ENCODE measurements at regions not wholly inside any gene's neighbourhood (a gene's known extent, or its start where the extent isn't known, plus 50 kb on each side); places are given as distances from the start of the nearest gene placed in this dataset.
"Not testable (repeated sequence)": the region's sequence is repeated elsewhere in the genome, so short reads cannot be mapped to it uniquely, and the experiment has no call there.

- 29 to 83% (median 69%) methylated on average over 1 of the region's 1 CpG; no CpG with 5 or more reads in 1 of the 10 experiments for WGBS, 10 experiments
- in situ Hi-C loops (cut with MboI; ENCODE audit: low pct_unique_long_range_greater_than_20kb in 2 of 9, low sequenced_read_pairs in 9 of 9, unreplicated experiment in 9 of 9): no loop called here
- Histone ChIP-seq H3K4me1 (replicated peaks in 1 of 2) (peaks cover 6 to 16% of the 10 kb centered on the region in 2 donors), H3K4me3 (no peak overlapping the region), H3K27ac (no peak overlapping the region)
- no peak for ATAC-seq (replicated peaks in 6 of 8)
Measured at GRCh38 chr1:110260194-110260593, 50.1 kb downstream of the KCNC4 start.

- 50 to 100% (median 75%) methylated on average over 2 to 3 of the region's 3 CpGs for WGBS, 10 experiments
- Histone ChIP-seq H3K4me3 (no peak overlapping the region), H3K4me1 (replicated peaks in 1 of 2) (peaks cover 0 to 15% of the 10 kb centered on the region in 2 donors), H3K27ac (no peak overlapping the region)
- in situ Hi-C loops (cut with MboI; ENCODE audit: low pct_unique_long_range_greater_than_20kb in 2 of 9, low sequenced_read_pairs in 9 of 9, unreplicated experiment in 9 of 9): no loop called here
- ATAC-seq (replicated peaks in 6 of 8): no peak
Measured at GRCh38 chr1:110262296-110262695, 52.2 kb downstream of the KCNC4 start.

GRCh38 chr1:110262846-110263631 is 52.9 kb downstream of the KCNC4 start:
- in situ Hi-C loops (cut with MboI; ENCODE audit: low pct_unique_long_range_greater_than_20kb in 2 of 9, low sequenced_read_pairs in 9 of 9, unreplicated experiment in 9 of 9): no loop called here
- Histone ChIP-seq H3K27ac (no peak overlapping the region), H3K4me3 (no peak overlapping the region), H3K4me1 (replicated peaks in 1 of 2) (peaks cover 0 to 15% of the 10 kb centered on the region in 2 donors)
- 40 to 100% (median 80%) methylated on average over 1 to 9 of the region's 9 CpGs for WGBS, 10 experiments
- no peak for ATAC-seq (replicated peaks in 6 of 8)

GRCh38 chr1:110264430-110264829 is 54.3 kb downstream of the KCNC4 start:
- H3K4me1 ChIP-seq (replicated peaks in 1 of 2): peaks cover 0 to 15% of the 10 kb centered on the region in 2 donors
- WGBS, 10 experiments: 5 to 95% (median 67%) methylated on average over 1 to 4 of the region's 4 CpGs; no CpG with 5 or more reads in 3 of the 10 experiments
- in situ Hi-C loops (cut with MboI; ENCODE audit: low pct_unique_long_range_greater_than_20kb in 2 of 9, low sequenced_read_pairs in 9 of 9, unreplicated experiment in 9 of 9): no loop called here
- no peak overlapping the region for H3K27ac ChIP-seq
- H3K4me3 ChIP-seq: no peak overlapping the region
- no peak for ATAC-seq (replicated peaks in 6 of 8)

- peak in 1 of 8 experiments; percentile 28 for ATAC-seq (replicated peaks in 6 of 8)
- Histone ChIP-seq H3K27ac (no peak overlapping the region), H3K4me3 (no peak overlapping the region), H3K4me1 (replicated peaks in 1 of 2) (peaks cover 0 to 15% of the 10 kb centered on the region in 2 donors)
- WGBS, 10 experiments: 38 to 93% (median 67%) methylated on average over 1 to 2 of the region's 2 CpGs; no CpG with 5 or more reads in 1 of the 10 experiments
- in situ Hi-C loops (cut with MboI; ENCODE audit: low pct_unique_long_range_greater_than_20kb in 2 of 9, low sequenced_read_pairs in 9 of 9, unreplicated experiment in 9 of 9): no loop called here
Measured at GRCh38 chr1:110265186-110265585, 55.1 kb downstream of the KCNC4 start.

- WGBS, 10 experiments: 0 to 100% (median 56%) methylated on average over 2 to 4 of the region's 4 CpGs; no CpG with 5 or more reads in 6 of the 10 experiments
- no peak overlapping the region for H3K27ac ChIP-seq
- peaks cover 0 to 15% of the 10 kb centered on the region in 2 donors for H3K4me1 ChIP-seq (replicated peaks in 1 of 2)
- peak in 3 of 8 experiments; percentile 55 to 71 (median 56) for ATAC-seq (replicated peaks in 6 of 8)
- in situ Hi-C loops (cut with MboI; ENCODE audit: low pct_unique_long_range_greater_than_20kb in 2 of 9, low sequenced_read_pairs in 9 of 9, unreplicated experiment in 9 of 9): no loop called here
- H3K4me3 ChIP-seq: no peak overlapping the region
Measured at GRCh38 chr1:110266834-110267233, 56.7 kb downstream of the KCNC4 start.

GRCh38 chr1:110267260-110267659 is 57.1 kb downstream of the KCNC4 start:
- Histone ChIP-seq H3K4me3 (no peak overlapping the region), H3K27ac (no peak overlapping the region), H3K4me1 (replicated peaks in 1 of 2) (peaks cover 0 to 15% of the 10 kb centered on the region in 2 donors)
- peak in 3 of 8 experiments; percentile 27 to 52 (median 29) for ATAC-seq (replicated peaks in 6 of 8)
- WGBS, 10 experiments: 38 to 100% (median 83%) methylated on average over 1 to 7 of the region's 7 CpGs
- in situ Hi-C loops (cut with MboI; ENCODE audit: low pct_unique_long_range_greater_than_20kb in 2 of 9, low sequenced_read_pairs in 9 of 9, unreplicated experiment in 9 of 9): no loop called here

GRCh38 chr1:110272045-110272444 is 61.9 kb downstream of the KCNC4 start:
- H3K4me1 ChIP-seq (replicated peaks in 1 of 2): peaks cover 0 to under 1% of the 10 kb centered on the region in 2 donors
- in situ Hi-C loops (cut with MboI; ENCODE audit: low pct_unique_long_range_greater_than_20kb in 2 of 9, low sequenced_read_pairs in 9 of 9, unreplicated experiment in 9 of 9): no loop called here
- ATAC-seq (replicated peaks in 6 of 8): no peak
- no peak overlapping the region for H3K4me3 ChIP-seq
- no peak overlapping the region for H3K27ac ChIP-seq

GRCh38 chr1:110273832-110274231 is 63.7 kb downstream of the KCNC4 start:
- 7 to 100% (median 65%) methylated on average over 1 to 2 of the region's 2 CpGs; no CpG with 5 or more reads in 1 of the 10 experiments for WGBS, 10 experiments
- in situ Hi-C loops (cut with MboI; ENCODE audit: low pct_unique_long_range_greater_than_20kb in 2 of 9, low sequenced_read_pairs in 9 of 9, unreplicated experiment in 9 of 9): not testable (repeated sequence)

GRCh38 chr1:110280126-110280525 is 59.1 kb upstream of the RBM15 start:
- no peak for ATAC-seq (replicated peaks in 6 of 8)
- Histone ChIP-seq H3K4me3 (no peak overlapping the region), H3K4me1 (replicated peaks in 1 of 2) (peaks cover 4 to 11% of the 10 kb centered on the region in 2 donors), H3K27ac (no peak overlapping the region)
- WGBS, 10 experiments: 0 to 81% (median 66%) methylated on average over 1 to 7 of the region's 7 CpGs; no CpG with 5 or more reads in 2 of the 10 experiments
- in situ Hi-C loops (cut with MboI; ENCODE audit: low pct_unique_long_range_greater_than_20kb in 2 of 9, low sequenced_read_pairs in 9 of 9, unreplicated experiment in 9 of 9): no loop called here

More at GRCh38 chr1:110273832-110274231, 63.7 kb downstream of the KCNC4 start:
- H3K4me3 ChIP-seq; H3K27ac ChIP-seq; H3K4me1 ChIP-seq (replicated peaks in 1 of 2); ATAC-seq (replicated peaks in 6 of 8): not testable (repeated sequence)

- H3K27ac ChIP-seq: no peak overlapping the region
- H3K4me3 ChIP-seq: no peak overlapping the region
- no peak for ATAC-seq (replicated peaks in 6 of 8)
- peaks cover 4 to 11% of the 10 kb centered on the region in 2 donors for H3K4me1 ChIP-seq (replicated peaks in 1 of 2)
- WGBS, 10 experiments: 26 to 100% (median 60%) methylated on average over 1 to 5 of the region's 5 CpGs; no CpG with 5 or more reads in 3 of the 10 experiments
- in situ Hi-C loops (cut with MboI; ENCODE audit: low pct_unique_long_range_greater_than_20kb in 2 of 9, low sequenced_read_pairs in 9 of 9, unreplicated experiment in 9 of 9): no loop called here
Measured at GRCh38 chr1:110280804-110281203, 58.4 kb upstream of the RBM15 start.

GRCh38 chr1:110281363-110282290 is 57.5 kb upstream of the RBM15 start:
- ATAC-seq (replicated peaks in 6 of 8): peak in 2 of 8 experiments; percentile 47 to 64
- Histone ChIP-seq H3K4me1 (replicated peaks in 1 of 2) (peaks cover 4 to 11% of the 10 kb centered on the region in 2 donors), H3K4me3 (no peak overlapping the region), H3K27ac (no peak overlapping the region)
- 66 to 100% (median 84%) methylated on average over 1 to 6 of the region's 6 CpGs; no CpG with 5 or more reads in 3 of the 10 experiments for WGBS, 10 experiments
- in situ Hi-C loops (cut with MboI; ENCODE audit: low pct_unique_long_range_greater_than_20kb in 2 of 9, low sequenced_read_pairs in 9 of 9, unreplicated experiment in 9 of 9): no loop called here

GRCh38 chr1:110282395-110282794 is 56.8 kb upstream of the RBM15 start:
- H3K27ac ChIP-seq: no peak overlapping the region
- 25 to 83% (median 62%) methylated on average over 1 to 3 of the region's 3 CpGs; no CpG with 5 or more reads in 2 of the 10 experiments for WGBS, 10 experiments

More at GRCh38 chr1:110282395-110282794, 56.8 kb upstream of the RBM15 start:
- ATAC-seq (replicated peaks in 6 of 8): no peak
- Histone ChIP-seq H3K4me1 (replicated peaks in 1 of 2) (peaks cover 4 to 11% of the 10 kb centered on the region in 2 donors), H3K4me3 (no peak overlapping the region)
- in situ Hi-C loops (cut with MboI; ENCODE audit: low pct_unique_long_range_greater_than_20kb in 2 of 9, low sequenced_read_pairs in 9 of 9, unreplicated experiment in 9 of 9): no loop called here

Measured in motor neuron (in vitro differentiated cells).